AG10803 (cell line): ENCODE measurements at regions not wholly inside any gene's neighbourhood (a gene's known extent, or its start where the extent isn't known, plus 50 kb on each side); places are given as distances from the start of the nearest gene placed in this dataset.

Source experiments
- DNase-seq: peaks from one replicate; pipeline ENCODE4 v3.0.0; 2010; ENCODE audit warnings: low read depth
- H3K4me3 ChIP-seq: 2 replicates; pipeline ENCODE4 v1.5.1; 2011; ENCODE audit warnings: mild to moderate bottlenecking, low read length, control low read depth
- TF ChIP-seq, protein P1 (sequence below): conservative IDR thresholded peaks from 2 replicates; pipeline ENCODE4 v1.5.1; 2011; ENCODE audit warnings: mild to moderate bottlenecking, low read length, control low read depth, inconsistent platforms

DNA sequence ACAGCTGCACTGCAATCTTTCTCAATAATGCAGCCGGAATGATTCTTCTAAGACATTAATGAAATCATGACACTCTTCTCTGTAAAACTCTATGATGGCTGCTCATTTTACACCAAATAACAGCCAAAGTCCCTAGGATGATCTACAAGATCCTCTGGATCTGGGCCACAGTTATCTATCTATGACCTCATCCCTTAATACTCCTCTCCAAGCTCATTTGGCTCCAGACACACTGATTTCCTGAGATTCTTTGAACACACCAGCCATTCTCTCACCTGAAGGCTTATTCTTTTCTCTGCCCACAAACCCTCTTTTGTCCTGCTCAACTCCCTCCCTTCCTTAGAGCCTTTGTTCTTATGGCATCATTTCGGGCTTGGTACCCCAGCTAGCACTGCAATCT lies 577.4 kb upstream of the ANKRD30A start:
- DNase-seq: no peak
- TF ChIP-seq, protein P1, sequence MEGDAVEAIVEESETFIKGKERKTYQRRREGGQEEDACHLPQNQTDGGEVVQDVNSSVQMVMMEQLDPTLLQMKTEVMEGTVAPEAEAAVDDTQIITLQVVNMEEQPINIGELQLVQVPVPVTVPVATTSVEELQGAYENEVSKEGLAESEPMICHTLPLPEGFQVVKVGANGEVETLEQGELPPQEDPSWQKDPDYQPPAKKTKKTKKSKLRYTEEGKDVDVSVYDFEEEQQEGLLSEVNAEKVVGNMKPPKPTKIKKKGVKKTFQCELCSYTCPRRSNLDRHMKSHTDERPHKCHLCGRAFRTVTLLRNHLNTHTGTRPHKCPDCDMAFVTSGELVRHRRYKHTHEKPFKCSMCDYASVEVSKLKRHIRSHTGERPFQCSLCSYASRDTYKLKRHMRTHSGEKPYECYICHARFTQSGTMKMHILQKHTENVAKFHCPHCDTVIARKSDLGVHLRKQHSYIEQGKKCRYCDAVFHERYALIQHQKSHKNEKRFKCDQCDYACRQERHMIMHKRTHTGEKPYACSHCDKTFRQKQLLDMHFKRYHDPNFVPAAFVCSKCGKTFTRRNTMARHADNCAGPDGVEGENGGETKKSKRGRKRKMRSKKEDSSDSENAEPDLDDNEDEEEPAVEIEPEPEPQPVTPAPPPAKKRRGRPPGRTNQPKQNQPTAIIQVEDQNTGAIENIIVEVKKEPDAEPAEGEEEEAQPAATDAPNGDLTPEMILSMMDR: no peak
- no peak overlapping the region for H3K4me3 ChIP-seq

DNA sequence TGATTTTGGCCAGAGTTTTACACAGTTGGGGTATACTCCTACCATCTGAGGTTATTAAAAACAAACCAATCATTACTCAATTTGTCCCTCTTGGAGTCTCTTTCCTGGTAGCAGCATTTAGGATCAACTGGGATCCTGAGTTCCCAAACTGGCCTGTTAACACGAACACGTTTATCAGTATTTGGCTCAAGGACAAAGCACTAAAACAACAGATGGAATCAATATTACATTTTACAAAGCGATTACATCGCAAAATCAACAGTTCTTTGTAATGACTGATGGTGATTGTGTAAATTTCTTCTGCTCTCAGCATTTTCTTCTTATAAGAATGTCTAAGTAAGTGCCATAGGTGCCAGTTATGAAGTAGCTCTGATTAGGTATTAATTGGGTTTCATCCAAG lies 582.9 kb upstream of the ANKRD30A start:
- peak; percentile 44 for DNase-seq
- H3K4me3 ChIP-seq: no peak overlapping the region
- TF ChIP-seq, protein P1: no peak

DNA sequence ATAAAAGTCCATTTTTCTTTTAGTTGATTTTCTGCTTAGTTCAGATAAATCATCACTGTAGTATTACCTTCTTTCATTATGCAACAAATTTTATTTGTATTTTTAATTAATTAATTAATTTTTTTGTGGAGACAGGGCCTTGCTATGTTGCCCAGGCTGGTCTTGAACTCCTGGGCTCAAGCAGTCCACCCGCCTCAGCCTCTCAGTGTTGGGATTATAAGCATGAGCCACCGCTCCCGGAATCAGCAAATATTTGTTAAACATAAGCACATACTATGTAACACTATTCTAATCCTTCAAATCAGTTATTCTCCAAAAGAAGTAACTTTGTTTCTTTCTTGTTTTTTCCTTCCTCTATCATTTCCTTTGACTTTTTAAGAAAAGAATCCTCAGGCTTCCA lies 584.8 kb upstream of the ANKRD30A start:
- no peak overlapping the region for H3K4me3 ChIP-seq
- DNase-seq: no peak
- TF ChIP-seq, protein P1: no peak

DNA sequence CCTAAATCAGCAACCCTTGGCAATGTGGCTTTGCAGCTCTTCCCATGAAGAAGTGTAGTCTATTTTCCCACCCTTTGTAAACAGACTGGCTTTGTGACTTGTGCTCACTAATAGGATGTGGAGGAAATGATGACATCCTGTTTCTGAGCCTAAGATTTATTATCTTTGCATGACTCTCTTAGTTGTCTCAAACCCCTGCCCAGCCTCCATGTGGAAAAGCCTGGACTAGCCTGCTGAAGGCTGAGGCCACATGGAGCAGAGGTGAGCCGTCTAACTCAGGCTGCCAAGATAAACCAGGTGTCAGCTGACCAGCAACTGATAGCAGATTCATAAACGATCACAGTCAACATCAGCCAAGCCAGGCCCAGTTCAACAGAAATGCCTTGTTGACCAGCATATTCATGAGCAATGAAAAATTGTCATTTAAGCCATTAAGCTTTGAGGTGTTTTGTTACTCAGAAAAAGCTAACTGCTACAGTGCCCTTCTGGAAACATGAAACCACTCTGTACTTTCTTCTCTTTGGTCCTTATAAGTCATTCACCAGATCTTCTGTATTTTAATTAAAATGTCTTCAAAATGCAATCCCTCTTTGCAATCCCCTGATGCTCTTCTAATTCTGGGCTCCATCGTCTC lies 586.3 kb upstream of the ANKRD30A start:
- TF ChIP-seq, protein P1: no peak
- no peak overlapping the region for H3K4me3 ChIP-seq
- DNase-seq: peak; percentile 34

DNA sequence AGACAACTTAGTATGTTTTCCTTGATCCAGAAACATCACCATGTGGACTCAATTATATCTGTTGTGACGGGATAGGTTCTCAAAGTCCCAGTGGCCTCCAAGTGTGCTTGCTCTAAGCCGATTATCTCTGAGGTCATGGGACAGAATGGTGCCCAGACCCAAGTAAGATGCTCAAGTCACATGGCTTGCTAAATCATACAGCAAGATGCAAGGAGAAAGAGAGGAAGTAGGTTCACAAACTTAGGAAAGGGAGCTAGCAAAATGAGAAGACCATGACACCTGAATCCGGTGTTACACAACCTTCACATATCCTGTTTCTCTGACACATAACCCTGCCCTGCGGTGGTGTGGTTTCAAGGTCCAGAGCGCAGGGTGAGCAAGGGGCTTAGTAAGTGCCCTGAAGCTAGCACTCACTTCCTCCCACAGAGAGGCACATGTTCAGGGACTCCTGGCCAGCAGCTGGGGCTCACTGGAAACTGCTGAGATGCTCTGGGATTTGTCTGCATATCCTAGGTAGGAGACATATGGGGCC lies 590.9 kb upstream of the ANKRD30A start:
- no peak overlapping the region for H3K4me3 ChIP-seq
- TF ChIP-seq, protein P1: no peak
- DNase-seq: peak; percentile 83

DNA sequence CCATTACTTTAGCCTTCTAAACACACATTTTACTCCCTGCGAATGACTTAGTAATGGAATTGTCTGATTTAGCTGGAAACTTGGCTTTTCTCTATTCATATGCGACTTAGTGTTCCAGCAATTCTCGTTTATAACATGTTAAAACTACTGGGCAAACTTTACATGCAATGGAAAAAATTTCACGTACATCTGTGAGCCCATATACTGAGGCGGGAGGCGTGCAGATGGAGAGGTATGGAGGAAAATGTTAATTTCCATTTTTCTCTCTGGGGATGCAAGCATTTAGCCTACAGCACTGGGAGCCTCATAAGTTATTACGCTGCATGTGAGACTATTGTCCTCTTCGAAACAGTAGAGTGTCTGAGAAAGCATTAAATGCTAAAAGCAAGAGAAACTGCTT lies 591.5 kb upstream of the ANKRD30A start:
- TF ChIP-seq, protein P1: no peak
- H3K4me3 ChIP-seq: no peak overlapping the region
- DNase-seq: no peak

DNA sequence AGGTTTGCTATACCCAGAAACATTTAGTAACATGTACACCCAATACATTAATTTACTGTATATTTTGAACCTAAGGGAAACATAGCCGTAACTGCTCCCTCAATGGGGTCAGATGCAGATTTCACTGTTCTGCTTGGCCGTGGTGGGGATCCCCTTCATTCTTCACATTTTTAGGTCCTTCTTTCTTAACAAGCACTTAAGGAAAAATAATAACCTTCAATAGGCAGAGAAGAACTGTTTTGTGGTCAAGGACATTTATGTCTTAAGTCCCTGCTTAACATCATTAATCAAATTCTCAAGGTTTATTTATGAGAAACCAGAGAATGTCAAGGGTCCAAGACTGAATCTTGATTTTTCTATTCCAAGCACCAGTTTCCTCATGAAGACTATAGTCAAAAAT lies 592.1 kb upstream of the ANKRD30A start:
- no peak for DNase-seq
- H3K4me3 ChIP-seq: no peak overlapping the region
- TF ChIP-seq, protein P1: no peak
